ENCODE measurements at regions not wholly inside any gene's neighbourhood (a gene's known extent, or its start where the extent isn't known, plus 50 kb on each side); places are given as distances from the start of the nearest gene placed in this dataset.
"Not testable (repeated sequence)": the region's sequence is repeated elsewhere in the genome, so short reads cannot be mapped to it uniquely, and the experiment has no call there.

DNA sequence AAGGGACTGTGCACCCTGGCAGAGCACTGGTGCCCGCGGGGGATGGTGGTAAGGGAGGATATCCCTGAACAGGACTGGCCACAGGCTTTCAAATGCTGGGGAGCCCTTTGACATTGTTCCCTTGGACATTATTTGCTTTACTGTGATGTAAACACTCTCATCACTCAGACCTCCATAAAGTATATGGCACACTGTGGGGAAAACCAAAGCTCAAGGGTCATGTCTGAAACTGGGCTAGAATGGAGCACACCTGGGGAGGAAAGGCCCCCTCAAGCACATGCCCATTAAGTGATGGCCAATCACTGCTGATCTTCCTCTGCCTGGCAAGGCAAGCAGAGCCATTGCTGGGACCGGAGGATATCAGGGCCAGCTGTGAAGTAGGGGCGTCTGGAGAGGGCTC lies 60.9 kb upstream of the TENM4 start:
- no peaks in the 10 kb centered on the region for H3K36me3 ChIP-seq
- intact Hi-C loops (cut with DNase I; ENCODE audit: low total_unique reads), result no loop called here
- no peak for DNase-seq
- H3K4me1 ChIP-seq, result peaks cover 5 to 16% (median 12%) of the 10 kb centered on the region in 4 donors
- no peak overlapping the region for H3K27ac ChIP-seq
- no peaks in the 10 kb centered on the region for H3K27me3 ChIP-seq
- TF ChIP-seq, protein P1, sequence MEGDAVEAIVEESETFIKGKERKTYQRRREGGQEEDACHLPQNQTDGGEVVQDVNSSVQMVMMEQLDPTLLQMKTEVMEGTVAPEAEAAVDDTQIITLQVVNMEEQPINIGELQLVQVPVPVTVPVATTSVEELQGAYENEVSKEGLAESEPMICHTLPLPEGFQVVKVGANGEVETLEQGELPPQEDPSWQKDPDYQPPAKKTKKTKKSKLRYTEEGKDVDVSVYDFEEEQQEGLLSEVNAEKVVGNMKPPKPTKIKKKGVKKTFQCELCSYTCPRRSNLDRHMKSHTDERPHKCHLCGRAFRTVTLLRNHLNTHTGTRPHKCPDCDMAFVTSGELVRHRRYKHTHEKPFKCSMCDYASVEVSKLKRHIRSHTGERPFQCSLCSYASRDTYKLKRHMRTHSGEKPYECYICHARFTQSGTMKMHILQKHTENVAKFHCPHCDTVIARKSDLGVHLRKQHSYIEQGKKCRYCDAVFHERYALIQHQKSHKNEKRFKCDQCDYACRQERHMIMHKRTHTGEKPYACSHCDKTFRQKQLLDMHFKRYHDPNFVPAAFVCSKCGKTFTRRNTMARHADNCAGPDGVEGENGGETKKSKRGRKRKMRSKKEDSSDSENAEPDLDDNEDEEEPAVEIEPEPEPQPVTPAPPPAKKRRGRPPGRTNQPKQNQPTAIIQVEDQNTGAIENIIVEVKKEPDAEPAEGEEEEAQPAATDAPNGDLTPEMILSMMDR (IDR thresholded peaks at IDR 0.05), result no peak
- peaks cover 0 to 4% (median 0%) of the 10 kb centered on the region in 3 donors for H3K9me3 ChIP-seq
- H3K4me3 ChIP-seq, result no peak overlapping the region

DNA sequence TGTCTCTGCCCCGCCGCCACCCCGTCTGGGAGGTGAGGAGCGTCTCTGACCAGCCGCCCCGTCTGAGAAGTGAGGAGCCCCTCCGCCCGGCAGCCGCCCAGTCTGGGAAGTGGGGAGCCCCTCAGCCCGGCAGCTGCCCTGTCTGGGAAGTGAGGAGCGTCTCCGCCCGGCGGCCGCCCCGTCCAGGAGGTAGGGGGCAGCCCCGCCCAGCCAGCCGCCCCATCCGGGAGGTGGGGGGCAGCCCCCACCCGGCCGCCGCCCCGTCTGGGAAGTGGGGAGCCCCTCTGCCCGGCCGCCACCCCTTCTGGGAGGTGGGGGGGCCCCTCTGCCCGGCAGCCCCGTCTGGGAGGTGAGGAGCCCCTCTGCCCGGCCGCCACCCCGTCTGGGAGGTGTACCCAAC lies 59.1 kb upstream of the TENM4 start:
- H3K9me3 ChIP-seq; H3K36me3 ChIP-seq; H3K4me3 ChIP-seq; intact Hi-C loops (cut with DNase I; ENCODE audit: low total_unique reads); H3K27ac ChIP-seq; DNase-seq; H3K27me3 ChIP-seq: not testable (repeated sequence)
- H3K4me1 ChIP-seq, result peaks cover 5 to 16% (median 12%) of the 10 kb centered on the region in 4 donors

DNA sequence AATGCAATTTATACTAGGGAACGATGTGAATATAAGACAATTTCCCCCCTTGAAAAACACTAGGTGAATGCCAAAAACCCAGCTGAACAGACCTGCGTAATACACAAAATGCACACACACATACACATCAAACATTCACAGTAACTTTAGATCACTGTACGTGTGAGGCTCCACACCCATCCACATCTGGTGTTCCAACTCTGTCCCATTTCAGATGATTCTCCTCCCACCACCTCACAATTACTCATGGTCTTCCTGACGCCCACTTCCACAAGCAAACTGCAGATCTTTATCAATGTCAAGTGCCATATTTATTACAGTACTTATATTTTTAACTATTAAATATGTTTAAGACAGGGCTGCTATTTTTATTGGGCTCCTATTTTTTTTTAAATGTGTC lies 57.8 kb upstream of the TENM4 start:
- Histone ChIP-seq H3K9me3 (peaks cover 0 to 4% (median 0%) of the 10 kb centered on the region in 3 donors), H3K36me3 (no peaks in the 10 kb centered on the region), H3K27me3 (peaks cover 0 to 4% of the 10 kb centered on the region in 2 donors), H3K4me1 (peaks cover 4 to 10% (median 9%) of the 10 kb centered on the region in 4 donors), H3K4me3 (no peak overlapping the region), H3K27ac (no peak overlapping the region)
- TF ChIP-seq, protein P1 (IDR thresholded peaks at IDR 0.05), result no peak
- intact Hi-C loops (cut with DNase I; ENCODE audit: low total_unique reads), result no loop called here
- DNase-seq, result no peak

DNA sequence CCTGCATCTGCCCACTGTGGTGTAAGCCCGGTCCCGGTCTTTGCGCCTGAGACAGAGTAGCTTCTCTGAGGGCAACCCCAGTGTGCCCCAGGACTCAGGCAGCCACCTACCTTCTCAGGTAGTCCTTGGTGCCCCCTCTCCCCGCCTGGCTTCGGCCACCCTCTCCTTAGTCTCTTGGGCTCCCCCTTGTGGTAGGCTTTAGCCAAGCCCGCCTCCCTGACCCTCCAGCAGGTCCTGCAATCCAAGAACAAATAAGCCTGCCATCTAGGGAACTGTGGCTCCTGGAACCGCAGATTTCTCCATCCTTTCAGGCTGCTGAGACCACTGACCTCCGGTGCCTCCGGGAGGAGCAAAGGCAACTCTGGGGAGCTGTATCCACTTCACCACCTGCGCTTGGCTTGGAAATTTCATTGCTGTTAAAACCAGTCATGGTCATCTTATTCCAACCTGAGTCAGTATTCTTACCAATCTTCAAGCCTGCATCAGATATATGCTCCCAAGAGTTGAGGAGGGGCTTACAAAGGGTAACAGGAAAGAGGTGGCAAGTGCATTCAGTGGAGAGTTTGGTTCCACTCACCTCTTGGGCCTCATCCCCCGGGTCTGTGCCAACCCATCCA lies 52.8 kb upstream of the TENM4 start:
- no peak overlapping the region for H3K27ac ChIP-seq
- peak; percentile 63 to 81 for DNase-seq
- no peaks in the 10 kb centered on the region for H3K4me1 ChIP-seq
- TF ChIP-seq, protein P1 (IDR thresholded peaks at IDR 0.05), result peak; percentile 80 to 88
- H3K4me3 ChIP-seq, result no peak overlapping the region
- intact Hi-C loops (cut with DNase I; ENCODE audit: low total_unique reads), result loop anchor here (2.0 kb wide), 1 partner anchor 93 kb away; no protein-coding TSS in a partner anchor
- no peaks in the 10 kb centered on the region for H3K36me3 ChIP-seq
- H3K9me3 ChIP-seq, result peaks cover 0 to 4% (median 0%) of the 10 kb centered on the region in 3 donors
- H3K27me3 ChIP-seq, result peaks cover 0 to 7% of the 10 kb centered on the region in 2 donors

DNA sequence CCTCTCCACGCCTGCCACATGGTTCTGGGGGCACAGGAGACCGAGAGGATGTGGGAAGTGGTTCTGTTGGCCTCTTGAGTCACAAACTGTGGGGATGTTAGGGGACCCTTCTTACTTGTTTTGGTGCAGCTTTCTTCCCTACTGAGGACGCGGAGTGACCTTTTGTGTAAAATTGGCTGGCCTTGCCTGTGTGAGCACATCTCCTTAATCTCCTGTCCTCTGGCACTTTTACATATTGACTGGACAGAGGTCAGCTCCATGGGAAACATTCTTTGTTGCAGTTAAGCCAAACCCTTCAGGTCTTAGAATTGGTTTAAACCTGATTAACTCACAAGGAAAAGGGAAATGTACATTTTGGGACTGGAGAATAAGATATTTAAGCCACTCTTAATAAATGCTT lies 51.2 kb upstream of the TENM4 start:
- peaks cover 0 to under 1% (median 0%) of the 10 kb centered on the region in 3 donors for H3K9me3 ChIP-seq
- no peak overlapping the region for H3K4me3 ChIP-seq
- no peaks in the 10 kb centered on the region for H3K36me3 ChIP-seq
- intact Hi-C loops (cut with DNase I; ENCODE audit: low total_unique reads), result loop anchor here (2.0 kb wide), 1 partner anchor 91 kb away; no protein-coding TSS in a partner anchor
- H3K4me1 ChIP-seq, result no peaks in the 10 kb centered on the region
- TF ChIP-seq, protein P1 (IDR thresholded peaks at IDR 0.05), result no peak
- peaks cover 0 to 7% of the 10 kb centered on the region in 2 donors for H3K27me3 ChIP-seq
- DNase-seq, result no peak
- H3K27ac ChIP-seq, result no peak overlapping the region

Measured in tibial artery (tissue), 4 donors.